ENCODE measurements at regions not wholly inside any gene's neighbourhood (a gene's known extent, or its start where the extent isn't known, plus 50 kb on each side); places are given as distances from the start of the nearest gene placed in this dataset.

- no peak for DNase-seq
Measured at GRCh38 chr13:91097269-91097668, 250.2 kb upstream of the MIR17HG start.

GRCh38 chr13:91099877-91100276, 247.6 kb upstream of the MIR17HG start:
- no peak for DNase-seq

- DNase-seq: no peak
Measured at GRCh38 chr13:91100944-91101343, 246.5 kb upstream of the MIR17HG start.

- DNase-seq: no peak
Measured at GRCh38 chr13:91101381-91101780, 246.1 kb upstream of the MIR17HG start.

GRCh38 chr13:91105270-91105669, 242.2 kb upstream of the MIR17HG start:
- DNase-seq: no peak

GRCh38 chr13:91106565-91106964, 240.9 kb upstream of the MIR17HG start:
- DNase-seq: no peak

- DNase-seq: no peak
Measured at GRCh38 chr13:91108315-91108714, 239.2 kb upstream of the MIR17HG start.

- no peak for DNase-seq
Measured at GRCh38 chr13:91111476-91112200, 235.8 kb upstream of the MIR17HG start.

GRCh38 chr13:91112201-91112923, 235.1 kb upstream of the MIR17HG start:
- DNase-seq: no peak

GRCh38 chr13:91112924-91113277, 234.6 kb upstream of the MIR17HG start:
- DNase-seq: no peak

GRCh38 chr13:91115776-91116175, 231.7 kb upstream of the MIR17HG start:
- DNase-seq: peak; percentile 28

- DNase-seq: no peak
Measured at GRCh38 chr13:91117351-91117750, 230.1 kb upstream of the MIR17HG start.

- no peak for DNase-seq
Measured at GRCh38 chr13:91119643-91120042, 227.8 kb upstream of the MIR17HG start.

- no peak for DNase-seq
Measured at GRCh38 chr13:91122766-91123165, 224.7 kb upstream of the MIR17HG start.

- no peak for DNase-seq
Measured at GRCh38 chr13:91123456-91124127, 223.9 kb upstream of the MIR17HG start.

GRCh38 chr13:91126806-91127205, 220.7 kb upstream of the MIR17HG start:
- no peak for DNase-seq

- no peak for DNase-seq
Measured at GRCh38 chr13:91127995-91128394, 219.5 kb upstream of the MIR17HG start.

- no peak for DNase-seq
Measured at GRCh38 chr13:91132381-91132780, 215.1 kb upstream of the MIR17HG start.

GRCh38 chr13:91132786-91133185, 214.7 kb upstream of the MIR17HG start:
- no peak for DNase-seq

- DNase-seq: peak; percentile 48
Measured at GRCh38 chr13:91133941-91134802, 213.3 kb upstream of the MIR17HG start.

- DNase-seq: peak; percentile 76
Measured at GRCh38 chr13:91134803-91135184, 212.7 kb upstream of the MIR17HG start.

- DNase-seq: no peak
Measured at GRCh38 chr13:91135376-91135775, 212.1 kb upstream of the MIR17HG start.

- DNase-seq: peak; percentile 3
Measured at GRCh38 chr13:91135968-91136367, 211.5 kb upstream of the MIR17HG start.

Measured in MV-4-11 (cell line).